Mesothelial cell of epicardium (in vitro differentiated cells): ENCODE measurements at regions not wholly inside any gene's neighbourhood (a gene's known extent, or its start where the extent isn't known, plus 50 kb on each side); places are given as distances from the start of the nearest gene placed in this dataset.
A peak's percentile ranks its signal among the peaks of the same experiment; 100 is the strongest.

Experiments used
- DNase-seq, 2 experiments: peaks; one replicate each; pipeline ENCODE4 v3.0.0; 2021; ENCODE audit warnings: low spot score in 2 of 2; ENCODE audit not compliant: unreplicated experiment in 2 of 2
- H3K27ac Mint-ChIP-seq: 2 replicates; pipeline ENCODE4 v1.8.0; 2021; ENCODE audit warnings: mixed read lengths
- H3K27me3 Mint-ChIP-seq: 2 replicates; pipeline ENCODE4 v1.8.0; 2021; ENCODE audit warnings: low read depth, mixed read lengths
- H3K36me3 Mint-ChIP-seq: 2 replicates; pipeline ENCODE4 v1.8.0; 2021; ENCODE audit warnings: mixed read lengths
- H3K4me1 Mint-ChIP-seq: 2 replicates; pipeline ENCODE4 v1.8.0; 2021; ENCODE audit warnings: mixed read lengths
- H3K4me3 Mint-ChIP-seq: 2 replicates; pipeline ENCODE4 v1.8.0; 2021; ENCODE audit warnings: mild to moderate bottlenecking, moderate library complexity, mixed read lengths
- H3K9me3 Mint-ChIP-seq: 2 replicates; pipeline ENCODE4 v1.8.0; 2021; ENCODE audit warnings: mixed read lengths
- CTCF ChIP-seq: fragments of 200-600 bp; sonication (generic); IDR thresholded peaks from one replicate; pipeline ENCODE4 v1.5.0; 2021; ENCODE audit warnings: antibody characterized with exemption; ENCODE audit not compliant: unreplicated experiment

- Mint-ChIP-seq H3K9me3 (no peaks in the 10 kb centered on the region), H3K4me3 (no peak overlapping the region), H3K27me3 (peaks cover 71% of the 10 kb centered on the region), H3K36me3 (no peaks in the 10 kb centered on the region), H3K4me1 (peaks cover under 1% of the 10 kb centered on the region), H3K27ac (no peak overlapping the region)
- no peak for TF ChIP-seq CTCF
- no peak for DNase-seq
Measured at GRCh38 chr10:123501148-123501547, 165.0 kb upstream of the GPR26 start.

DNA sequence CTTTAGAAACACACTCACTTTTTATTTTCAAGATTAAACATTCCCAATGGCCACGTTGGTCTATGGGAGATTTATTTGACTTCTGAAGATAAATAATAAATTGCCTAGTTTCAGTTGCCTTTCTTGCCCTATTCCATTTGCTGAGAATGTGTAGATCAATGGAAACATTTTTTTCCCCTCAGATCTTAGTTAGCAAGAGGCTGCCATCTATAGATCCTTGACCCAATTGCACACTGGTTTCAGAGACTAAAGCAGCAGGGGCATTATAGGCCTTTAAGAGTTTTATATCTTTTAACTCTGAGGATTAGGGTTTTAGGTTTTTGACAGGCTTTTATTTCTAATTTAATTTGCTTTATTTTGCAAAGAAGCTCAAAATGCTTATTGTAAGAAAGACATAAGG, 163.2 kb upstream of the GPR26 start:
- DNase-seq = no peak
- H3K27ac Mint-ChIP-seq = no peak overlapping the region
- no peaks in the 10 kb centered on the region for H3K9me3 Mint-ChIP-seq
- no peaks in the 10 kb centered on the region for H3K4me1 Mint-ChIP-seq
- H3K27me3 Mint-ChIP-seq = peaks cover 81% of the 10 kb centered on the region
- no peak overlapping the region for H3K4me3 Mint-ChIP-seq
- no peak for TF ChIP-seq CTCF
- no peaks in the 10 kb centered on the region for H3K36me3 Mint-ChIP-seq

- no peak for DNase-seq
- Mint-ChIP-seq H3K9me3 (no peaks in the 10 kb centered on the region), H3K4me1 (no peaks in the 10 kb centered on the region), H3K27me3 (peaks cover 84% of the 10 kb centered on the region), H3K4me3 (no peak overlapping the region), H3K27ac (no peak overlapping the region), H3K36me3 (no peaks in the 10 kb centered on the region)
- TF ChIP-seq CTCF = no peak
Measured at GRCh38 chr10:123506455-123506854, 159.7 kb upstream of the GPR26 start.

DNA sequence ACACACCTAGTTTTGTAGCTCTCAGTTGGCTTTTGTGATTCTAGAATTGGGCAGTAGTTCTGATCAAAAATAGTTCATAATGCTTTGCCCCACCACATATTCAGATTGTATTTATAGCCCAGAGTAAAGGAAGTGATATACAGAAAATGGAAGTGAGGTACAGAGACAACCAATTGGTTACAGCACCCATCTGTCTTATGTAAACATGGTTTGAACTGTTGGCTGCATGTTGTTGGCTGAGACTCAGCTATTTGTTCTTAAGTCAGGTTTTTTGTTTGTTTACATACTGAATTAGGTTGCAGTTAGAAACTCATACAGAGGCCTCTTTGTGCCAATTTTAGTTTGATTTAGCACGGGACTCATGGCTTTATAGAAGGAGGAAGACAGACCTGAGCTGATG, 158.9 kb upstream of the GPR26 start:
- H3K36me3 Mint-ChIP-seq = no peaks in the 10 kb centered on the region
- no peak overlapping the region for H3K4me3 Mint-ChIP-seq
- DNase-seq = no peak
- H3K9me3 Mint-ChIP-seq = no peaks in the 10 kb centered on the region
- peaks cover 83% of the 10 kb centered on the region for H3K27me3 Mint-ChIP-seq
- TF ChIP-seq CTCF = no peak
- H3K27ac Mint-ChIP-seq = no peak overlapping the region
- no peaks in the 10 kb centered on the region for H3K4me1 Mint-ChIP-seq

DNA sequence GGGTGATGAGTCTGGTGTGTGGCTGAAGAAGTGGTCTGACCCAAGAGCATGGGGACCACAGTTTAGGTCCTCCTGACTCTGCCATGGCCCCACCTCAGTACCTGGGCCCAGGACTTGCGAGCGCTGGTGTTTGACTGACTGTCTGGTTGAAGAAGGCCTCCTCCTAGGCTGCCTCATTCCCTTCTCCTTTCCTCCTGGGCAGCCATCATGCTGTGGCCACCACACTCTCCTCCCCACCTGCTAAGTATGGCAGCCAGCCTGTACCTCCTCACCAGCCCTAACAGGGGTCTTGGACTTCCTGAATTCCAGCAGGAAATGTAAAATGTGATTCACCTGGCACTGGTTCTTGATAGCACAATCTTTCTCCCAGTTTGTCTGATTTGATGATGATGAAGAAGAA, 156.8 kb upstream of the GPR26 start:
- no peak overlapping the region for H3K27ac Mint-ChIP-seq
- no peaks in the 10 kb centered on the region for H3K36me3 Mint-ChIP-seq
- peaks cover 92% of the 10 kb centered on the region for H3K27me3 Mint-ChIP-seq
- no peaks in the 10 kb centered on the region for H3K9me3 Mint-ChIP-seq
- DNase-seq = no peak
- no peak overlapping the region for H3K4me3 Mint-ChIP-seq
- H3K4me1 Mint-ChIP-seq = peaks cover 15% of the 10 kb centered on the region
- no peak for TF ChIP-seq CTCF

DNA sequence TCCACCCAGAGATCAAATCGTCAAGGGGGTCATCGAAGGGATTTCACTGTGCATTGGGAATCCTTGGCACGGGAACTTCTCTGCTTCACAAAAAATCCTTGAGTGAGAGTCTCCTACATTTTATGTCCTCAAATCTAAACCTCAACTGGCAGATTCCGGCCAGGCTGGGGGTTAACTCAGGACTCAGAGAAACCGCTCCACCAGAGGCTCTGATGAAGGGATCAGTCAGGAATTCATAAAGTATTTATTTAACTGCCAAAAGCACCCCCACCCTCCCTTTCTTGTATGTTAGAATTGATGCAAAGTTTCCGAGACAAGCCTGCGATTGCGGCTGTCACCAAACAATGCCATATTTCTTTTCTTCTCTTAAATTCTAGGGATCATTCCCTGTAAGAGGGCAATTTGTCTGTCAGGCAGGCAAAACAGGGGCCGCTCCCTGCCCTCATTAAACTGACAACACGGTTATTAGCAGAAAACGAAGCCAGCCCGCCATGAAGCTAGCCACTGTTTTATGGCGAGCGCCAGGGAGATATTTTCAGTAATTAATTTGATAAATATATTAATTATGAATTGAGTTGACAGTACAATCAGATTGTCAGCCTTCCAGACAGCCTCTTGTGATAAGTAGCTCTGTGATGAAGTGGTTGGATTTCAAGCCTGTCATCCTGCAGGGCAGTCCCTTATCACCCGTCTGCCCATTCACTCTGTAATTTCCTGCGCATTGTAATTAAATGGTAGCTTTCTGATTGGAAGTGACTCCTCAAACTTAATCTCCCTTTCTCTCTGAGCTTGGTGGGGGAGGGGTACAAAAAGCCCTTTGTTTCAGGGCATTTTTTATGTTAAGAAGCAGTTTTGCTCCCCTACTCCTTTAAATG, 153.0 kb upstream of the GPR26 start:
- Mint-ChIP-seq H3K27me3 (peaks cover 92% of the 10 kb centered on the region), H3K4me1 (peaks cover 15% of the 10 kb centered on the region), H3K27ac (no peak overlapping the region), H3K36me3 (no peaks in the 10 kb centered on the region), H3K4me3 (peak overlapping the region; percentile 29), H3K9me3 (no peaks in the 10 kb centered on the region)
- no peak for DNase-seq
- no peak for TF ChIP-seq CTCF
